AML-193 (cell line): ENCODE measurements at regions not wholly inside any gene's neighbourhood (a gene's known extent, or its start where the extent isn't known, plus 50 kb on each side); places are given as distances from the start of the nearest gene placed in this dataset.
"Not testable (repeated sequence)": the region's sequence is repeated elsewhere in the genome, so short reads cannot be mapped to it uniquely, and the experiment has no call there.

Experiments
- DNase-seq, 2 experiments: peaks; one replicate each; lab custom pipeline; 2025; lab: John Stamatoyannopoulos, UW

- no peak for DNase-seq
Observed at GRCh38 chr21:32934829-32935228, 90.9 kb upstream of the OLIG2 start.

GRCh38 chr21:32940079-32941014, 85.4 kb upstream of the OLIG2 start:
- peak; percentile 29 to 42 for DNase-seq

GRCh38 chr21:32941263-32941662, 84.5 kb upstream of the OLIG2 start:
- DNase-seq = no peak

- DNase-seq = no peak
Observed at GRCh38 chr21:32946654-32947053, 79.1 kb upstream of the OLIG2 start.

- DNase-seq = no peak
Observed at GRCh38 chr21:32947736-32948135, 78.0 kb upstream of the OLIG2 start.

GRCh38 chr21:32949701-32950100, 76.0 kb upstream of the OLIG2 start:
- no peak for DNase-seq

GRCh38 chr21:32951041-32951440, 74.7 kb upstream of the OLIG2 start:
- DNase-seq = no peak

- DNase-seq = no peak
Observed at GRCh38 chr21:32954353-32954752, 71.4 kb upstream of the OLIG2 start.

GRCh38 chr21:32955311-32956060, 70.2 kb upstream of the OLIG2 start:
- DNase-seq = no peak

GRCh38 chr21:32956061-32956656, 69.6 kb upstream of the OLIG2 start:
- no peak for DNase-seq

- DNase-seq = no peak
Observed at GRCh38 chr21:32957545-32957944, 68.2 kb upstream of the OLIG2 start.

GRCh38 chr21:32958288-32959002, 67.3 kb upstream of the OLIG2 start:
- DNase-seq = no peak

- DNase-seq = no peak
Observed at GRCh38 chr21:32962268-32962667, 63.5 kb upstream of the OLIG2 start.

GRCh38 chr21:32965129-32965680, 60.5 kb upstream of the OLIG2 start:
- DNase-seq = no peak

GRCh38 chr21:32966120-32966519, 59.6 kb upstream of the OLIG2 start:
- no peak for DNase-seq

GRCh38 chr21:32968103-32968502, 57.6 kb upstream of the OLIG2 start:
- not testable (repeated sequence) for DNase-seq

- DNase-seq = no peak
Observed at GRCh38 chr21:32974653-32975052, 51.1 kb upstream of the OLIG2 start.

- no peak for DNase-seq
Observed at GRCh38 chr21:32975811-32976431, 49.8 kb upstream of the OLIG2 start.
